ENCODE measurements at regions not wholly inside any gene's neighbourhood (a gene's known extent, or its start where the extent isn't known, plus 50 kb on each side); places are given as distances from the start of the nearest gene placed in this dataset.

DNA sequence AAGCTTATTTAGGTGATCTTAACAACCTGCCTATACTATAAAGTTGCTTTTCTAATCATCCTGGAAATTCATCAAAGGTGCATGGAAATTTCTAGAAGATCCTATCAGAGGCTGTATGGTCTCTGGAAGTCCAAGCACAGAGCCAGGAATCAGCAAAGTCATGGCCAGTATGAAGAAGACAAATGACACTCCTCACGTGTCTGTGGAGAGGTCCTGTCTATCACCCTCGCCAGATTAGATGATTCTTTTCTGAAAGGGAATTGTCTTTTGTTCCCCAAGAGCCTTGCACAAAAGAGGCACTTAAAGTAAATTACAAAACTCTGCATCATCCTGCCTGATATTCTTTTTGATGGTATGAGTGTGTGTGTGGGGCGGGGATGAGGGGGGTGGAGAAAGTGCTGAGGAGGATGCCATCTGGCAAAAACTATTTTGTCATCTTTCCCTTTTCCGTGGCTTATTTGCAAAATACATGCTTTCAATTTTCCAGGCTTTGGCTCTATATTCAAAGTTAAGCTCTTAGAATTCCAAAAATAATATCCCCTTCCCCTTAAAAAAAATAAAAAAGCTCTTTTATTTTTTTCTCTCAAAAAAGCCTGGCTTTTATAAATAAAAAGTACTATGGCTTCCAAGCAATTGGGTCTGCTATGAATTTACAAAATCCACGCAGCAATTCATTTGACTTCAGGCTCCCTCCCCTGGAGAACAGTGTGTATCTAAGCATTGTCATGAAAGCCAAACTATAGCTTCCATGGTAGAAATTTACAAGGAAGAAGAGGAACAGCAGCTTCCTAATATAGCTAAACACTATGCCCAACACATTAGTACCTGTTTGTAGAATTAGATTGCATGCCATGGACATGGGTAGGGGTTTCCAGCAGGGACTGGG lies 185.2 kb upstream of the ARG1 start:
- H2AK5ac ChIP-seq (ENCODE audit: low read depth, low read length), result no peak overlapping the region
- TF ChIP-seq POLR2A (IDR thresholded peaks at IDR 0.05; ENCODE audit: control extremely low read depth in 1 of 2, low read depth in 2 of 2, low read length in 2 of 2), result no peak
- TF ChIP-seq RAD21 (IDR thresholded peaks at IDR 0.05 in 1 of 2, conservative IDR thresholded peaks at IDR 0.05 in 1 of 2; ENCODE audit: low read depth in 2 of 2, low read length in 2 of 2), result peak in 1 of 2 experiments; percentile 3; a peak in 1 of 4 replicates
- TF ChIP-seq, protein P1, sequence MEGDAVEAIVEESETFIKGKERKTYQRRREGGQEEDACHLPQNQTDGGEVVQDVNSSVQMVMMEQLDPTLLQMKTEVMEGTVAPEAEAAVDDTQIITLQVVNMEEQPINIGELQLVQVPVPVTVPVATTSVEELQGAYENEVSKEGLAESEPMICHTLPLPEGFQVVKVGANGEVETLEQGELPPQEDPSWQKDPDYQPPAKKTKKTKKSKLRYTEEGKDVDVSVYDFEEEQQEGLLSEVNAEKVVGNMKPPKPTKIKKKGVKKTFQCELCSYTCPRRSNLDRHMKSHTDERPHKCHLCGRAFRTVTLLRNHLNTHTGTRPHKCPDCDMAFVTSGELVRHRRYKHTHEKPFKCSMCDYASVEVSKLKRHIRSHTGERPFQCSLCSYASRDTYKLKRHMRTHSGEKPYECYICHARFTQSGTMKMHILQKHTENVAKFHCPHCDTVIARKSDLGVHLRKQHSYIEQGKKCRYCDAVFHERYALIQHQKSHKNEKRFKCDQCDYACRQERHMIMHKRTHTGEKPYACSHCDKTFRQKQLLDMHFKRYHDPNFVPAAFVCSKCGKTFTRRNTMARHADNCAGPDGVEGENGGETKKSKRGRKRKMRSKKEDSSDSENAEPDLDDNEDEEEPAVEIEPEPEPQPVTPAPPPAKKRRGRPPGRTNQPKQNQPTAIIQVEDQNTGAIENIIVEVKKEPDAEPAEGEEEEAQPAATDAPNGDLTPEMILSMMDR (IDR thresholded peaks at IDR 0.05; ENCODE audit: control extremely low read depth in 1 of 3, insufficient read depth in 1 of 3, low read depth in 1 of 3, low read length in 3 of 3), result no peak
- no peak for TF ChIP-seq BCL11A (IDR thresholded peaks at IDR 0.05; ENCODE audit: low read depth in 2 of 2, low read length in 2 of 2)
- no peak for TF ChIP-seq SP1 (IDR thresholded peaks at IDR 0.05; ENCODE audit: low read depth, low read length)
- no peak for TF ChIP-seq KDM4A (IDR thresholded peaks at IDR 0.05; ENCODE audit: low read depth, low read length, severe bottlenecking)
- H3K9me3 ChIP-seq (ENCODE audit: insufficient read depth in 2 of 2, low read depth in 1 of 2, low read length in 1 of 2), result no peaks in the 10 kb centered on the region
- H3K14ac ChIP-seq (ENCODE audit: insufficient read length), result no peak overlapping the region
- H4K5ac ChIP-seq (ENCODE audit: insufficient read length, low read depth, low read length), result no peak overlapping the region
- peak overlapping the region; percentile 54; the same call in 1 of the 2 replicates for H2BK12ac ChIP-seq (ENCODE audit: low read depth, low read length)
- H3K4ac ChIP-seq (replicated peaks; ENCODE audit: insufficient read length, low read depth, low read length), result no peak overlapping the region
- DNase-seq (ENCODE audit: low read depth in 1 of 2, low spot score in 2 of 2) (no peak), FAIRE-seq (no peak)
- no peak overlapping the region for H3K4me3 ChIP-seq (ENCODE audit: extremely low read depth in 1 of 4, insufficient read depth in 2 of 4, low read depth in 3 of 4, low read length in 4 of 4)
- H2AFZ ChIP-seq (ENCODE audit: low read length), result no peak overlapping the region
- no peak overlapping the region for H3K4me2 ChIP-seq (ENCODE audit: insufficient read depth in 1 of 2, low read depth in 2 of 2, low read length in 2 of 2)
- H2BK15ac ChIP-seq (ENCODE audit: low read length), result peak overlapping the region; percentile 31; the same call in 1 of the 2 replicates
- no peak overlapping the region for H4K91ac ChIP-seq (replicated peaks; ENCODE audit: insufficient read length, low read length)
- no peaks in the 10 kb centered on the region; a peak in 2 of 7 replicates for H3K27me3 ChIP-seq (replicated peaks in 1 of 4; ENCODE audit: control insufficient read depth in 3 of 4, extremely low read depth in 1 of 4, insufficient read depth in 3 of 4, low read length in 3 of 4)
- WGBS, 2 experiments (ENCODE audit: extremely low coverage in 1 of 2, insufficient coverage in 1 of 2, insufficient read length in 1 of 2, insufficient replicate concordance in 2 of 2, low coverage in 1 of 2, low lambda C conversion rate in 2 of 2, missing lambda C conversion rate in 1 of 2), result 92% methylated on average over 5 of the region's 5 CpGs; no CpG with 5 or more reads in 1 of the 2 experiments
- peak overlapping the region; percentile 38; the same call in 1 of the 2 replicates for H2BK20ac ChIP-seq (ENCODE audit: low read length)
- no peak overlapping the region for H3K18ac ChIP-seq (ENCODE audit: extremely low read depth, low read length)
- H3K23me2 ChIP-seq (ENCODE audit: low read depth, low read length), result no peaks in the 10 kb centered on the region
- H4K20me1 ChIP-seq (replicated peaks in 1 of 2; ENCODE audit: control insufficient read depth in 1 of 2, insufficient read depth in 2 of 2, low read length in 2 of 2), result no peaks in the 10 kb centered on the region
- H3K79me2 ChIP-seq (ENCODE audit: control insufficient read depth in 1 of 2, insufficient read depth in 2 of 2, low read length in 2 of 2), result no peaks in the 10 kb centered on the region
- POLR2A ChIA-PET (ENCODE audit: partially characterized antibody), result interaction anchor here (1.0 kb wide), 1 partner anchor 13 kb away, joined by 3 read pairs; no protein-coding TSS in a partner anchor
- H3K27ac ChIP-seq (ENCODE audit: low read depth, low read length), result no peak overlapping the region
- H3K56ac ChIP-seq (replicated peaks; ENCODE audit: insufficient read length, low read depth, low read length), result no peak overlapping the region
- H2BK5ac ChIP-seq (ENCODE audit: low read depth, low read length), result no peak overlapping the region
- no peak overlapping the region for H3K9ac ChIP-seq (replicated peaks in 1 of 4; ENCODE audit: extremely low read depth in 1 of 4, low read depth in 3 of 4, low read length in 3 of 4)
- CTCF ChIA-PET (ENCODE audit: partially characterized antibody), result interaction anchor here (0.7 to 1.4 kb wide), 6 partner anchors 9 to 146 kb away, joined by 3 to 4 read pairs (median 3); no protein-coding TSS in a partner anchor
- no peak overlapping the region for H3K23ac ChIP-seq (ENCODE audit: insufficient read length)
- H4K8ac ChIP-seq (ENCODE audit: extremely low read depth, insufficient read depth, low read length), result no peak overlapping the region
- no peaks in the 10 kb centered on the region for H3K79me1 ChIP-seq (ENCODE audit: low read depth, low read length)
- no peaks in the 10 kb centered on the region for H3K36me3 ChIP-seq (ENCODE audit: control insufficient read depth in 2 of 4, insufficient read depth in 4 of 4, low read length in 3 of 4)
- no peak overlapping the region for H2BK120ac ChIP-seq (replicated peaks; ENCODE audit: low read depth, low read length)
- peaks cover 0 to 3% (median 0%) of the 10 kb centered on the region in 4 experiments; a peak in 2 of 7 replicates for H3K4me1 ChIP-seq (replicated peaks in 1 of 4; ENCODE audit: control insufficient read depth in 3 of 4, insufficient read depth in 4 of 4, low read length in 3 of 4)
